ENCODE measurements at regions not wholly inside any gene's neighbourhood (a gene's known extent, or its start where the extent isn't known, plus 50 kb on each side); places are given as distances from the start of the nearest gene placed in this dataset.

- Histone ChIP-seq H3K9me2 (ENCODE audit: insufficient read depth, low read length) (no peaks in the 10 kb centered on the region), H3K36me3 (ENCODE audit: insufficient read depth, low read length) (no peaks in the 10 kb centered on the region), H3K4me1 (ENCODE audit: insufficient read depth, low read length, poor library complexity, severe bottlenecking) (no peaks in the 10 kb centered on the region), H3K27ac (ENCODE audit: low read depth, low read length, poor library complexity, severe bottlenecking) (no peak overlapping the region), H3K4me2 (ENCODE audit: low read length) (no peak overlapping the region), H4K20me1 (ENCODE audit: insufficient read depth, low read length) (no peaks in the 10 kb centered on the region), H3K79me2 (ENCODE audit: insufficient read depth, low read depth, low read length) (no peaks in the 10 kb centered on the region), H2AFZ (ENCODE audit: low read length) (no peak overlapping the region), H3K4me3 (ENCODE audit: low read depth, low read length, poor library complexity, severe bottlenecking) (no peak overlapping the region), H3K9me3 (ENCODE audit: low read length) (no peaks in the 10 kb centered on the region)
- ChIA-PET CTCF (ENCODE audit: unreplicated experiment) (no interaction called here), POLR2A (interaction anchor here (0.6 kb wide), 1 partner anchor 1076 kb away, joined by 3 read pairs; no protein-coding TSS in a partner anchor)
- intact Hi-C loops (cut with micrococcal nuclease; ENCODE audit: unreplicated experiment), result no loop called here
- BruUV-seq (replicated peaks), result no TSS peak
- DNase-seq (ENCODE audit: low spot score), result peak; percentile 27
- TF ChIP-seq CTCF (conservative IDR thresholded peaks at IDR 0.05; ENCODE audit: low read length) (peak; percentile 83), EZH2phosphoT487 (IDR thresholded peaks at IDR 0.05; ENCODE audit: borderline replicate concordance, low read depth, low read length) (no peak)
These were observed 537.4 kb downstream of the SLITRK6 start for GRCh38 chr13:85261757-85262346.

GRCh38 chr13:85260896-85261295, 538.3 kb downstream of the SLITRK6 start:
- intact Hi-C loops (cut with micrococcal nuclease; ENCODE audit: unreplicated experiment), result no loop called here
- ChIA-PET CTCF (ENCODE audit: unreplicated experiment) (no interaction called here), POLR2A (no interaction called here)
- Histone ChIP-seq H3K9me2 (ENCODE audit: insufficient read depth, low read length) (no peaks in the 10 kb centered on the region), H3K4me2 (ENCODE audit: low read length) (no peak overlapping the region), H3K9me3 (ENCODE audit: low read length) (no peaks in the 10 kb centered on the region), H3K27ac (ENCODE audit: low read depth, low read length, poor library complexity, severe bottlenecking) (no peak overlapping the region), H3K79me2 (ENCODE audit: insufficient read depth, low read depth, low read length) (no peaks in the 10 kb centered on the region), H3K4me1 (ENCODE audit: insufficient read depth, low read length, poor library complexity, severe bottlenecking) (no peaks in the 10 kb centered on the region), H4K20me1 (ENCODE audit: insufficient read depth, low read length) (no peaks in the 10 kb centered on the region), H3K4me3 (ENCODE audit: low read depth, low read length, poor library complexity, severe bottlenecking) (no peak overlapping the region), H2AFZ (ENCODE audit: low read length) (no peak overlapping the region), H3K36me3 (ENCODE audit: insufficient read depth, low read length) (no peaks in the 10 kb centered on the region)
- TF ChIP-seq CTCF (conservative IDR thresholded peaks at IDR 0.05; ENCODE audit: low read length) (no peak), EZH2phosphoT487 (IDR thresholded peaks at IDR 0.05; ENCODE audit: borderline replicate concordance, low read depth, low read length) (no peak)
- DNase-seq (ENCODE audit: low spot score), result no peak
- BruUV-seq (replicated peaks), result no TSS peak

- Histone ChIP-seq H3K36me3 (ENCODE audit: insufficient read depth, low read length) (no peaks in the 10 kb centered on the region), H3K9me3 (ENCODE audit: low read length) (no peaks in the 10 kb centered on the region), H3K79me2 (ENCODE audit: insufficient read depth, low read depth, low read length) (no peaks in the 10 kb centered on the region), H3K9me2 (ENCODE audit: insufficient read depth, low read length) (no peaks in the 10 kb centered on the region), H3K4me3 (ENCODE audit: low read depth, low read length, poor library complexity, severe bottlenecking) (no peak overlapping the region), H3K27ac (ENCODE audit: low read depth, low read length, poor library complexity, severe bottlenecking) (no peak overlapping the region), H4K20me1 (ENCODE audit: insufficient read depth, low read length) (no peaks in the 10 kb centered on the region), H2AFZ (ENCODE audit: low read length) (no peak overlapping the region), H3K4me2 (ENCODE audit: low read length) (no peak overlapping the region), H3K4me1 (ENCODE audit: insufficient read depth, low read length, poor library complexity, severe bottlenecking) (no peaks in the 10 kb centered on the region)
- ChIA-PET POLR2A (no interaction called here), CTCF (ENCODE audit: unreplicated experiment) (no interaction called here)
- BruUV-seq (replicated peaks), result no TSS peak
- TF ChIP-seq CTCF (conservative IDR thresholded peaks at IDR 0.05; ENCODE audit: low read length) (no peak), EZH2phosphoT487 (IDR thresholded peaks at IDR 0.05; ENCODE audit: borderline replicate concordance, low read depth, low read length) (no peak)
- intact Hi-C loops (cut with micrococcal nuclease; ENCODE audit: unreplicated experiment), result no loop called here
- no peak for DNase-seq (ENCODE audit: low spot score)
These were observed 543.2 kb downstream of the SLITRK6 start for GRCh38 chr13:85255978-85256377.
